HG03442 (cell line): ENCODE measurements at regions not wholly inside any gene's neighbourhood (a gene's known extent, or its start where the extent isn't known, plus 50 kb on each side); places are given as distances from the start of the nearest gene placed in this dataset.
"Not testable (repeated sequence)": the region's sequence is repeated elsewhere in the genome, so short reads cannot be mapped to it uniquely, and the experiment has no call there.

Source experiments
- ATAC-seq: cut with Tn5 transposase; IDR thresholded peaks from one replicate; pipeline ENCODE4 v1.9.1; 2021; ENCODE audit warnings: mild to moderate bottlenecking, moderate library complexity; ENCODE audit not compliant: unreplicated experiment

GRCh38 chr6:106885679-106886078 lies 88.8 kb downstream of the CD24 start:
- no peak for ATAC-seq

GRCh38 chr6:106884576-106884975 lies 90.0 kb downstream of the CD24 start:
- no peak for ATAC-seq

- no peak for ATAC-seq
Observed at GRCh38 chr6:106883808-106884262, 90.7 kb downstream of the CD24 start.

- no peak for ATAC-seq
Observed at GRCh38 chr6:106882601-106883518, 91.7 kb downstream of the CD24 start.

- ATAC-seq: no peak
Observed at GRCh38 chr6:106882138-106882537, 92.4 kb downstream of the CD24 start.

GRCh38 chr6:106880952-106881351 lies 93.6 kb downstream of the CD24 start:
- ATAC-seq: no peak

- ATAC-seq: no peak
Observed at GRCh38 chr6:106875782-106876321, 98.7 kb downstream of the CD24 start.

- no peak for ATAC-seq
Observed at GRCh38 chr6:106874481-106874880, 100.0 kb downstream of the CD24 start.

- ATAC-seq: no peak
Observed at GRCh38 chr6:106872049-106872448, 102.5 kb downstream of the CD24 start.

GRCh38 chr6:106870824-106871717 lies 103.5 kb downstream of the CD24 start:
- ATAC-seq: no peak

- ATAC-seq: no peak
Observed at GRCh38 chr6:106870069-106870468, 104.5 kb downstream of the CD24 start.

GRCh38 chr6:106869203-106869602 lies 105.3 kb downstream of the CD24 start:
- no peak for ATAC-seq

GRCh38 chr6:106866875-106867658 lies 107.5 kb downstream of the CD24 start:
- ATAC-seq: no peak

GRCh38 chr6:106862858-106863257 lies 111.7 kb downstream of the CD24 start:
- ATAC-seq: no peak

- ATAC-seq: no peak
Observed at GRCh38 chr6:106860940-106861339, 113.6 kb downstream of the CD24 start.

- ATAC-seq: no peak
Observed at GRCh38 chr6:106858653-106859092, 115.9 kb downstream of the CD24 start.

GRCh38 chr6:106857771-106858652 lies 116.5 kb downstream of the CD24 start:
- no peak for ATAC-seq

- not testable (repeated sequence) for ATAC-seq
Observed at GRCh38 chr6:106857310-106857709, 117.2 kb downstream of the CD24 start.

GRCh38 chr6:106856227-106856874 lies 118.2 kb downstream of the CD24 start:
- no peak for ATAC-seq
